A549 (cell line): ENCODE measurements at regions not wholly inside any gene's neighbourhood (a gene's known extent, or its start where the extent isn't known, plus 50 kb on each side); places are given as distances from the start of the nearest gene placed in this dataset.

Experiments used
- ATAC-seq, 2 experiments: fragments of 200-7000 bp in 1 of 2; fragments of >200 bp in 1 of 2; cut with Nextera tagmentation in 1 of 2; cut with Tn5 transposase in 1 of 2; 3 replicates each; pipeline versions ENCODE4 v1.8.0 to v1.9.1; 2018 to 2020; ENCODE audit warnings: mild to moderate bottlenecking in 1 of 2, moderate library complexity in 1 of 2
- CTCF ChIA-PET: fragments of 300-600 bp; sonication (Branson Sonifier 250); formaldehyde crosslinking; extraction: SDS; loops from one replicate; lab custom pipeline; 2021; ENCODE audit warnings: antibody characterized with exemption, inconsistent platforms; lab: Yijun Ruan, JAX
- POLR2A ChIA-PET: fragments of 350-600 bp; formaldehyde crosslinking; extraction: SDS; loops from one replicate; lab custom pipeline; 2021; ENCODE audit warnings: antibody characterized with exemption, inconsistent platforms; lab: Yijun Ruan, JAX
- DNase-seq, 2 experiments: peaks; one replicate each; pipeline versions ENCODE4 v3.0.0 to v3.0.0-alpha.2; 2011 to 2016; ENCODE audit warnings: low read depth in 1 of 2, low spot score in 1 of 2
- FAIRE-seq: peaks from 2 replicates; lab custom pipeline; 2011; peaks lifted over from hg19 to GRCh38; lab: Jason Lieb, UNC
- H3K27ac ChIP-seq, 2 experiments: fragments of >200 bp; sonication (Bioruptor Twin); formaldehyde crosslinking; 3 replicates each; pipeline ENCODE4 v1.5.1; 2016 to 2017
- H3K4me1 ChIP-seq: fragments of >200 bp; sonication (Bioruptor Twin); formaldehyde crosslinking; 3 replicates; pipeline ENCODE4 v1.6.1; 2016
- H3K4me2 ChIP-seq: fragments of >200 bp; sonication (Bioruptor Twin); formaldehyde crosslinking; 3 replicates; pipeline ENCODE4 v1.6.1; 2016
- H3K4me3 ChIP-seq: fragments of >200 bp; sonication (Bioruptor Twin); formaldehyde crosslinking; 3 replicates; pipeline ENCODE4 v1.5.1; 2016
- H3K9me3 ChIP-seq: fragments of >200 bp; sonication (Bioruptor Twin); formaldehyde crosslinking; 3 replicates; pipeline ENCODE4 v1.6.1; 2016
- BHLHE40 ChIP-seq: IDR thresholded peaks from 2 replicates; pipeline ENCODE4 v1.6.1; 2012; ENCODE audit warnings: low read depth, low read length, inconsistent platforms
- CBX2 ChIP-seq: fragments of 200-600 bp; sonication (generic); IDR thresholded peaks from 2 replicates; pipeline ENCODE4 v1.6.1; 2016; ENCODE audit warnings: low read depth, mild to moderate bottlenecking, borderline replicate concordance
- CEBPB ChIP-seq, 2 experiments: fragments of >200 bp in 1 of 2; sonication (Bioruptor Twin) in 1 of 2; formaldehyde crosslinking in 1 of 2; IDR thresholded peaks; 2 replicates each; pipeline ENCODE4 v1.6.1; 2012 to 2016
- FOSB ChIP-seq: fragments of 250-450 bp; sonication (Bioruptor Pico); IDR thresholded peaks from 2 replicates; pipeline ENCODE4 v1.5.0; 2020; ENCODE audit warnings: mild to moderate bottlenecking, moderate library complexity
- GATA3 ChIP-seq: IDR thresholded peaks from 2 replicates; pipeline ENCODE4 v1.6.1; 2012; ENCODE audit warnings: borderline replicate concordance
- KDM1A ChIP-seq: fragments of 200-600 bp; sonication (generic); IDR thresholded peaks from 2 replicates; pipeline ENCODE4 v1.6.1; 2016; ENCODE audit warnings: low read depth, mild to moderate bottlenecking
- KDM5A ChIP-seq: fragments of 200-600 bp; sonication (generic); IDR thresholded peaks from 2 replicates; pipeline ENCODE4 v1.6.1; 2016; ENCODE audit warnings: antibody characterized with exemption, mild to moderate bottlenecking
- MYC ChIP-seq: IDR thresholded peaks from 2 replicates; pipeline ENCODE4 v1.6.1; 2012; ENCODE audit warnings: mild to moderate bottlenecking, inconsistent platforms, low read length, improper control_type of control experiment, borderline replicate concordance
- NFE2L2 ChIP-seq: fragments of 150-350 bp; conservative IDR thresholded peaks from 2 replicates; pipeline ENCODE4 v1.6.1; 2014; ENCODE audit warnings: low read length
- NPAS2 ChIP-seq: fragments of 250-450 bp; sonication (Bioruptor Pico); IDR thresholded peaks from 2 replicates; pipeline ENCODE4 v1.8.0; 2022; ENCODE audit warnings: mild to moderate bottlenecking, moderate library complexity, borderline replicate concordance
- POLR2AphosphoS2 ChIP-seq: conservative IDR thresholded peaks from 2 replicates; pipeline ENCODE4 v1.6.1; 2012; ENCODE audit warnings: low read length, improper control_type of control experiment, inconsistent platforms
- RAD21 ChIP-seq, 2 experiments: fragments of >200 bp in 1 of 2; sonication (Bioruptor Twin) in 1 of 2; formaldehyde crosslinking in 1 of 2; IDR thresholded peaks in 1 of 2; conservative IDR thresholded peaks in 1 of 2; 2 replicates in 1 of 2; 3 replicates in 1 of 2; pipeline ENCODE4 v1.6.1; 2012 to 2018; ENCODE audit warnings: inconsistent platforms in 1 of 2
- RARB ChIP-seq: fragments of 250-450 bp; sonication (Bioruptor Pico); IDR thresholded peaks from 2 replicates; pipeline ENCODE4 v1.8.0; 2021; ENCODE audit warnings: mild to moderate bottlenecking, moderate library complexity
- RCOR1 ChIP-seq: fragments of 150-350 bp; IDR thresholded peaks from 2 replicates; pipeline ENCODE4 v1.6.1; 2014; ENCODE audit warnings: antibody characterized with exemption, low read length, low read depth
- RNF2 ChIP-seq: fragments of 200-600 bp; sonication (generic); IDR thresholded peaks from 2 replicates; pipeline ENCODE4 v1.6.1; 2016; ENCODE audit warnings: low read depth, mild to moderate bottlenecking, antibody characterized with exemption, moderate library complexity, borderline replicate concordance
- SREBF2 ChIP-seq: fragments of 450-650 bp; IDR thresholded peaks from 2 replicates; pipeline ENCODE4 v1.6.1; 2014; ENCODE audit warnings: mild to moderate bottlenecking, moderate library complexity
- ZC3H11A ChIP-seq: fragments of 450-650 bp; IDR thresholded peaks from 2 replicates; pipeline ENCODE4 v1.6.1; 2014; ENCODE audit warnings: antibody characterized with exemption, mild to moderate bottlenecking
- ZFP36 ChIP-seq: fragments of 450-650 bp; IDR thresholded peaks from 2 replicates; pipeline ENCODE4 v1.6.1; 2014; ENCODE audit warnings: borderline replicate concordance; ENCODE audit not compliant: partially characterized antibody
- ZSCAN20 ChIP-seq: fragments of 250-450 bp; sonication (Bioruptor Pico); IDR thresholded peaks from 2 replicates; pipeline ENCODE4 v1.8.0; 2022; ENCODE audit warnings: mild to moderate bottlenecking, moderate library complexity
- WGBS: methylation state at CpG from one replicate; pipeline ENCODE4 v1.1.6; 2017; ENCODE audit errors: missing lambda C conversion rate; 5-methylcytosine and 5-hydroxymethylcytosine counted together
- TF ChIP-seq, protein P1 (sequence below): fragments of >200 bp; sonication (Bioruptor Twin); formaldehyde crosslinking; IDR thresholded peaks from 3 replicates; pipeline ENCODE4 v1.5.1; 2016
- TF ChIP-seq, protein P2 (sequence below): fragments of >200 bp; sonication (Bioruptor Twin); formaldehyde crosslinking; IDR thresholded peaks from 2 replicates; pipeline ENCODE4 v1.6.1; 2016
- TF ChIP-seq, protein P3 (sequence below): IDR thresholded peaks from 2 replicates; pipeline ENCODE4 v1.6.1; 2012
- TF ChIP-seq, protein P4 (sequence below): fragments of 250-450 bp; sonication (Bioruptor Pico); IDR thresholded peaks from 2 replicates; pipeline ENCODE4 v1.5.0; 2020; ENCODE audit warnings: low read depth, mild to moderate bottlenecking, moderate library complexity

DNA sequence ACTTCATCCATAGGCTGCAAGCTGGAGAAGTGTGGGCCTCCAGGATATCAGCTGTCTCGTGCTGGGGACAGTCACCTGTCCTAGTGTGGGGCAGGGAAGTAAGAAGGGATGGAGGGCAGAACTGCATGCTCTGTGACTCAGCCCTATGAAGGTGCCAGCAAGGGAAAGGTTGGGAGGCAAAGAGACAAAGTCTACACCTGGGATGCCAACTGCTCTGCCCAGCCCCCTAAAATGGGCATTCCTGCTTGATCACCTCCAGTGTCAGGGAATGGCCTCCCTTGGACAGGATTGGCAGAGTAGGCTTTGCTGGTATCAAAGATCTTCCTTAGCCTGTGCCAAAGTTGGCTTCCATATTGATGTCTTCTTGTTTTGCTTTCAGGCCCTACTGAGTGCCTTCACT lies 335.0 kb downstream of the BCL11B start:
- no peak overlapping the region for H3K27ac ChIP-seq
- CTCF ChIA-PET: no interaction called here
- FAIRE-seq: no peak
- no peak overlapping the region for H3K4me2 ChIP-seq
- no peaks in the 10 kb centered on the region for H3K9me3 ChIP-seq
- WGBS: 14% methylated on average over 1 of the region's 1 CpG
- POLR2A ChIA-PET: no interaction called here
- no peak for ATAC-seq
- no peak overlapping the region for H3K4me3 ChIP-seq
- TF ChIP-seq ZSCAN20: no peak
- TF ChIP-seq, protein P1, sequence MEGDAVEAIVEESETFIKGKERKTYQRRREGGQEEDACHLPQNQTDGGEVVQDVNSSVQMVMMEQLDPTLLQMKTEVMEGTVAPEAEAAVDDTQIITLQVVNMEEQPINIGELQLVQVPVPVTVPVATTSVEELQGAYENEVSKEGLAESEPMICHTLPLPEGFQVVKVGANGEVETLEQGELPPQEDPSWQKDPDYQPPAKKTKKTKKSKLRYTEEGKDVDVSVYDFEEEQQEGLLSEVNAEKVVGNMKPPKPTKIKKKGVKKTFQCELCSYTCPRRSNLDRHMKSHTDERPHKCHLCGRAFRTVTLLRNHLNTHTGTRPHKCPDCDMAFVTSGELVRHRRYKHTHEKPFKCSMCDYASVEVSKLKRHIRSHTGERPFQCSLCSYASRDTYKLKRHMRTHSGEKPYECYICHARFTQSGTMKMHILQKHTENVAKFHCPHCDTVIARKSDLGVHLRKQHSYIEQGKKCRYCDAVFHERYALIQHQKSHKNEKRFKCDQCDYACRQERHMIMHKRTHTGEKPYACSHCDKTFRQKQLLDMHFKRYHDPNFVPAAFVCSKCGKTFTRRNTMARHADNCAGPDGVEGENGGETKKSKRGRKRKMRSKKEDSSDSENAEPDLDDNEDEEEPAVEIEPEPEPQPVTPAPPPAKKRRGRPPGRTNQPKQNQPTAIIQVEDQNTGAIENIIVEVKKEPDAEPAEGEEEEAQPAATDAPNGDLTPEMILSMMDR: no peak
- TF ChIP-seq FOSB: no peak
- no peak for TF ChIP-seq RCOR1
- no peak for TF ChIP-seq KDM1A
- no peak for TF ChIP-seq RNF2
- TF ChIP-seq NPAS2 (CRISPR knock-in tag): no peak
- TF ChIP-seq KDM5A: no peak
- TF ChIP-seq, protein P2, sequence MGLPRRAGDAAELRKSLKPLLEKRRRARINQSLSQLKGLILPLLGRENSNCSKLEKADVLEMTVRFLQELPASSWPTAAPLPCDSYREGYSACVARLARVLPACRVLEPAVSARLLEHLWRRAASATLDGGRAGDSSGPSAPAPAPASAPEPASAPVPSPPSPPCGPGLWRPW: no peak
- TF ChIP-seq NFE2L2: no peak
- no peak for TF ChIP-seq RAD21 (conservative IDR thresholded peaks at IDR 0.05 in 1 of 2, IDR thresholded peaks at IDR 0.05 in 1 of 2)
- no peak for TF ChIP-seq CBX2
- TF ChIP-seq SREBF2: no peak
- no peak for TF ChIP-seq CEBPB (IDR thresholded peaks at IDR 0.05)
- TF ChIP-seq POLR2AphosphoS2: no peak
- TF ChIP-seq, protein P3, sequence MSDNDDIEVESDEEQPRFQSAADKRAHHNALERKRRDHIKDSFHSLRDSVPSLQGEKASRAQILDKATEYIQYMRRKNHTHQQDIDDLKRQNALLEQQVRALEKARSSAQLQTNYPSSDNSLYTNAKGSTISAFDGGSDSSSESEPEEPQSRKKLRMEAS: no peak
- TF ChIP-seq BHLHE40: no peak
- DNase-seq: no peak
- no peaks in the 10 kb centered on the region for H3K4me1 ChIP-seq

DNA sequence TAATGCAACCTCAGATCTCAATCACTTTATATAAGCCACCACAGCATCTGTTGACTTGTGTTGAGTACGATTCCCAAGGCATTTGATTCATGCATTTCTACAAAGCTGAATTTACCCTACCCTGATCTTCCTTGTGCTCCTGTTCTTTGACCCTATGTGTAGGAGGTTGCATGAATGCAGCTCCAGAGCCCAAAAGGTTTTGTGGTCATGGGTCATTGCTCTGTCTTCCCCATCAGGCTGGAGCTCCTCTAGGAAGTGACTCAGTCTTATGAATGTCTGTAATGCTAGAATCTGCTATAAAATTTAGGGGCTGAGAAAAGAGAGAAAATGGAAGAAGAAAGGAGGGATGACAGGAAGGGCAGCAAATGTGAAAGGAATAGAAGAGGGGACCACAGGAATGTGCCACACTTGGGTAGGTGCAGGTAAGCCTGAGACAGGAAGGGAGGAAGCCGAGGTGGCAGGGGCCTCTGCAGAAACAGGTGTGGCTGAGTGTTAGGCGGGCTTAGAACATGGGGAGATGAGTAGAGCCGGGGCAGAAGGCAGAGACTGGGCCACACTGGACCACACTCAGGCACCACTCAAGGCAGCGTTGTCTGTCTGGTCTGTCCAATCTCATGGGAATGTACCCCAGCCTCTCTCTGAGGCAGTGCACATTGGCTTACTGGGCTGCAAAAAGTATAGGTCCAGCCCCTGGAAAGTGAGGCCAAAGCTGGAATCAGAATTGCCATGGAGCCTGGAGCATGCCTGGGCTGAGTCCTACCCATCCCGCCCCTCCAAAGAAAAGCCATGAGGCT lies 334.1 kb downstream of the BCL11B start:
- 42% methylated on average over 6 of the region's 6 CpGs for WGBS
- Histone ChIP-seq H3K4me1 (no peaks in the 10 kb centered on the region), H3K9me3 (no peaks in the 10 kb centered on the region), H3K4me2 (no peak overlapping the region), H3K4me3 (no peak overlapping the region), H3K27ac (no peak overlapping the region)
- ATAC-seq: no peak
- ChIA-PET CTCF (no interaction called here), POLR2A (no interaction called here)
- no peak for FAIRE-seq
- TF ChIP-seq, protein P4, sequence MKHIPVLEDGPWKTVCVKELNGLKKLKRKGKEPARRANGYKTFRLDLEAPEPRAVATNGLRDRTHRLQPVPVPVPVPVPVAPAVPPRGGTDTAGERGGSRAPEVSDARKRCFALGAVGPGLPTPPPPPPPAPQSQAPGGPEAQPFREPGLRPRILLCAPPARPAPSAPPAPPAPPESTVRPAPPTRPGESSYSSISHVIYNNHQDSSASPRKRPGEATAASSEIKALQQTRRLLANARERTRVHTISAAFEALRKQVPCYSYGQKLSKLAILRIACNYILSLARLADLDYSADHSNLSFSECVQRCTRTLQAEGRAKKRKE (CRISPR knock-in tag): no peak
- TF ChIP-seq GATA3: no peak
- no peak for TF ChIP-seq RARB (CRISPR knock-in tag)
- no peak for TF ChIP-seq ZFP36
- TF ChIP-seq ZC3H11A: no peak
- TF ChIP-seq MYC: no peak
- no peak for DNase-seq
